ENCODE measurements at regions not wholly inside any gene's neighbourhood (a gene's known extent, or its start where the extent isn't known, plus 50 kb on each side); places are given as distances from the start of the nearest gene placed in this dataset.

- no peaks in the 10 kb centered on the region for H3K9me3 ChIP-seq (ENCODE audit: control insufficient read depth in 1 of 2, low read length in 2 of 2)
- no peak overlapping the region for H3K4me3 ChIP-seq (ENCODE audit: low read depth in 1 of 2, low read length in 2 of 2)
- H3K27me3 ChIP-seq (ENCODE audit: low read depth, low read length) = no peaks in the 10 kb centered on the region
- no peak overlapping the region for H3K27ac ChIP-seq (ENCODE audit: low read length)
- H3K36me3 ChIP-seq (ENCODE audit: control insufficient read depth in 1 of 2, insufficient read depth in 2 of 2, low read length in 2 of 2) = no peaks in the 10 kb centered on the region
- H3K4me1 ChIP-seq (ENCODE audit: control insufficient read depth in 1 of 2, insufficient read depth in 2 of 2, low read length in 2 of 2) = peaks cover 0 to 3% of the 10 kb centered on the region in 2 donors
Observed at GRCh38 chr16:62963846-62964245, 927.6 kb upstream of the CDH8 start.

DNA sequence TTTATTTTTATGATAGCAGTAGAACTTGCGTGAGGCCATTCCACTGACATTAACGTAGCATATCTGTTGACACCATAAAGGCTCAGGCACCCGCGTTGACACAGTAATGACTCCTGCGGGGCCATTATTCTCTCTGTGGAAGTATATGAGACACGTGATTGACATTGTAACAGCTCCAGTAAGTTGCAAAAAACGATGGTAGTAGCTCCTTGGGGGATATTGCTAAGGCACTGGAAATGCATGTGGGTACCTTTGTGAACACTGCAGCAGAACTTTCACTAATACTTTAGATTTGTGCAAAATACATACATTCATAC is 918.8 kb upstream of the CDH8 start:
- Histone ChIP-seq H3K9me3 (ENCODE audit: control insufficient read depth in 1 of 2, low read length in 2 of 2) (no peaks in the 10 kb centered on the region), H3K36me3 (ENCODE audit: control insufficient read depth in 1 of 2, insufficient read depth in 2 of 2, low read length in 2 of 2) (no peaks in the 10 kb centered on the region), H3K4me3 (ENCODE audit: low read depth in 1 of 2, low read length in 2 of 2) (no peak overlapping the region), H3K27ac (ENCODE audit: low read length) (no peak overlapping the region), H3K27me3 (ENCODE audit: low read depth, low read length) (no peaks in the 10 kb centered on the region), H3K4me1 (ENCODE audit: control insufficient read depth in 1 of 2, insufficient read depth in 2 of 2, low read length in 2 of 2) (no peaks in the 10 kb centered on the region)

DNA sequence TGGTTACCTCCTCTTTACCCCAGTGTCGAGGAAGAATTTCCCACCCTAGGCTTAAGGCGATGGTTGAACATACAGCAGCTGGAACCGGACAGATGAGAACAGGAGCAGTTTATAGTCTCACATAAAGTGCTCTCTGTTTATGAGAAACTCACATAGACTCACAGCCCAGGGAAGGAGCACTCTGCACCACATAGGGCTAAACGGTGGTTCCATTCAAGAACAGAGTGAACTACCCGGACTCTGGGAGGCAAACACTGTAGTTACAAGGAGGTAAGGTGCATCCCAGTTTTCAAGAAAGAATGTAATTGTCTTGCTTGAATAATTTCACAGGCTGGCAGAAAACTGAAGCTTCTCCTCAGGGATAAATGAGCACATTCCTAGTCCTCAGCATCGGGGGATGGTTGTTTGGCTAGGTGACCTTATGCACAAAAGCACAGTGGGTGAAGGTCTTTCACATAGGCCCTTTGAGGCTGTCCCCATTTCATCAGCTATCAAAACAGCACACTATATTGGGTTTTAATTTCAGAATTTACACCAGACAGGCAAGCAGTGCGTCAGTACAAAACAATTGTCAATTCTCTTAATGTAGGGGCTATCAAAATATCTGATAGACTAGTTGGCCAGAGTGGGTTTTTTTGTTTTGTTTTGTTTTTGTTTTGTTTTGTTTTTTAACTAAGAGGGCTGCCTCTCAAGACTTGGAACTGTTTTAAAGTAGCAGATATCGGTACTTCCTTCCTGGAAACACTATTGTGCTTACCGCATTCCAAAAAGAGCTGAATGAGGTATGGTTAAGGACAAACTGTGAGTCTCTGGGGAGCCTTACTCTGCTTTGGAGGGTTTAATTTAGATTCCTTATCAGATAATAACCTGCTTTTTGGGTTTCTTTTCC is 918.1 kb upstream of the CDH8 start:
- Histone ChIP-seq H3K4me3 (ENCODE audit: low read depth in 1 of 2, low read length in 2 of 2) (no peak overlapping the region), H3K27me3 (ENCODE audit: low read depth, low read length) (no peaks in the 10 kb centered on the region), H3K36me3 (ENCODE audit: control insufficient read depth in 1 of 2, insufficient read depth in 2 of 2, low read length in 2 of 2) (no peaks in the 10 kb centered on the region), H3K9me3 (ENCODE audit: control insufficient read depth in 1 of 2, low read length in 2 of 2) (no peaks in the 10 kb centered on the region), H3K27ac (ENCODE audit: low read length) (no peak overlapping the region), H3K4me1 (ENCODE audit: control insufficient read depth in 1 of 2, insufficient read depth in 2 of 2, low read length in 2 of 2) (no peaks in the 10 kb centered on the region)

- no peaks in the 10 kb centered on the region for H3K4me1 ChIP-seq (ENCODE audit: control insufficient read depth in 1 of 2, insufficient read depth in 2 of 2, low read length in 2 of 2)
- H3K27ac ChIP-seq (ENCODE audit: low read length) = no peak overlapping the region
- H3K4me3 ChIP-seq (ENCODE audit: low read depth in 1 of 2, low read length in 2 of 2) = no peak overlapping the region
- no peaks in the 10 kb centered on the region for H3K27me3 ChIP-seq (ENCODE audit: low read depth, low read length)
- H3K9me3 ChIP-seq (ENCODE audit: control insufficient read depth in 1 of 2, low read length in 2 of 2) = no peaks in the 10 kb centered on the region
- no peaks in the 10 kb centered on the region for H3K36me3 ChIP-seq (ENCODE audit: control insufficient read depth in 1 of 2, insufficient read depth in 2 of 2, low read length in 2 of 2)
Observed at GRCh38 chr16:62950351-62950750, 914.1 kb upstream of the CDH8 start.

DNA sequence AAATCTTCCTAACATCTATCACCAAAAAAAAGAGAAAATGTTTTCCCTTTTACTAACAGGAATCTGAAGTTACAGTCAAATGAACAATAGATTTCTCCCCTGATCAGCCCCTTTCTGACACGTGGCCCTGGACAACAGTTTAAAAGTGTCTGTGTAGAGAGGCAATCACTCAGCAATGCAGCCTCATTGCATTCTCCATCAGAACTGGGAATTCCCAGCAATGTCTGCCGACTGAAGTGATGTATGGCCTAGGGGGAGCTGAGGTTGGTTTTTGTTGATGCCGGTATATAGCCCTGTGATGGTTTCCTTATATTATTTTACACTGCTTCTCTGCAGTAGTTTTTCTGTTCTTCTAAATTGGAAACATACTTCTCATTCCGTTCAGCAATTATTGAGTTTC is 904.3 kb upstream of the CDH8 start:
- Histone ChIP-seq H3K27me3 (ENCODE audit: low read depth, low read length) (no peaks in the 10 kb centered on the region), H3K36me3 (ENCODE audit: control insufficient read depth in 1 of 2, insufficient read depth in 2 of 2, low read length in 2 of 2) (no peaks in the 10 kb centered on the region), H3K27ac (ENCODE audit: low read length) (no peak overlapping the region), H3K4me1 (ENCODE audit: control insufficient read depth in 1 of 2, insufficient read depth in 2 of 2, low read length in 2 of 2) (no peaks in the 10 kb centered on the region), H3K9me3 (ENCODE audit: control insufficient read depth in 1 of 2, low read length in 2 of 2) (no peaks in the 10 kb centered on the region), H3K4me3 (ENCODE audit: low read depth in 1 of 2, low read length in 2 of 2) (no peak overlapping the region)

GRCh38 chr16:62939687-62940086 is 903.4 kb upstream of the CDH8 start:
- Histone ChIP-seq H3K9me3 (ENCODE audit: control insufficient read depth in 1 of 2, low read length in 2 of 2) (no peaks in the 10 kb centered on the region), H3K4me1 (ENCODE audit: control insufficient read depth in 1 of 2, insufficient read depth in 2 of 2, low read length in 2 of 2) (no peaks in the 10 kb centered on the region), H3K27ac (ENCODE audit: low read length) (no peak overlapping the region), H3K27me3 (ENCODE audit: low read depth, low read length) (no peaks in the 10 kb centered on the region), H3K4me3 (ENCODE audit: low read depth in 1 of 2, low read length in 2 of 2) (no peak overlapping the region), H3K36me3 (ENCODE audit: control insufficient read depth in 1 of 2, insufficient read depth in 2 of 2, low read length in 2 of 2) (no peaks in the 10 kb centered on the region)

DNA sequence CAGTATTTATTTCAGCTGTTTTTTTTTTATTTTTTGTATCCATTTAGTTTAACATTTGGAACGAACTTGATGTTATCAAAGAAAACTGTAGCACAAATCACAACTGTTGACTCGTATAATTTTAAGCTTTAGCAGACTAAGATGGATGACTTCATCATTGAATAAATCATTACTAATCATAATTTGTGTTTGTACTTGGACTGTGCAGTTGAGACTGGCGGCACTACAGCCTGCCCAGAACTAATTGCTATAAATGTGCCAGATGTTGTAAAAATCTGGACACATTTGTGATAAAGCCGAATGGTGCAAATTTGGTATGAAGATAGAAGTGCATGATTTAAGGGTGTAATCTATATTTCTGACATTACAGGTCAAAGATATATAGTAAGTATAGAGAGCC is 897.7 kb upstream of the CDH8 start:
- Histone ChIP-seq H3K27me3 (ENCODE audit: low read depth, low read length) (no peaks in the 10 kb centered on the region), H3K4me1 (ENCODE audit: control insufficient read depth in 1 of 2, insufficient read depth in 2 of 2, low read length in 2 of 2) (no peaks in the 10 kb centered on the region), H3K9me3 (ENCODE audit: control insufficient read depth in 1 of 2, low read length in 2 of 2) (no peaks in the 10 kb centered on the region), H3K27ac (ENCODE audit: low read length) (no peak overlapping the region), H3K4me3 (ENCODE audit: low read depth in 1 of 2, low read length in 2 of 2) (no peak overlapping the region), H3K36me3 (ENCODE audit: control insufficient read depth in 1 of 2, insufficient read depth in 2 of 2, low read length in 2 of 2) (no peaks in the 10 kb centered on the region)

DNA sequence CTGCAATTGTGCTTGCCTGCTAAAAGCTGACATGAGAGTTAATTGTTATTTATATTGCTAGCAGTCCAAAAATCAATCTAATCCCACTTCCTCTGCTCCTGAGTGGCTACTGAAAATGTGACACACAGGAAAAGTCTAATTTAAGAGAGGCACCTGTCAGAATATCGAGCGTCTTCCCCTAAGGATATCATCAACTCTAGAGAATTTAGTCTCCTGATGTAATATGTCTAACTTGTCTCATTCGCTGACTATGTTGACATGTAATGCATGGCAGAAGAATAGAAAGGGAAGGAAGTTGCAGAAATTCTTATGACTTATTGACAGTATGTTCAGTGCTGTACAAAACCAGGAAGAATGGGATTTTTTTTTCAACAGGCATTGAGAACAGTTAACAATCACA is 893.4 kb upstream of the CDH8 start:
- Histone ChIP-seq H3K9me3 (ENCODE audit: control insufficient read depth in 1 of 2, low read length in 2 of 2) (no peaks in the 10 kb centered on the region), H3K4me3 (ENCODE audit: low read depth in 1 of 2, low read length in 2 of 2) (no peak overlapping the region), H3K27me3 (ENCODE audit: low read depth, low read length) (no peaks in the 10 kb centered on the region), H3K4me1 (ENCODE audit: control insufficient read depth in 1 of 2, insufficient read depth in 2 of 2, low read length in 2 of 2) (no peaks in the 10 kb centered on the region), H3K27ac (ENCODE audit: low read length) (no peak overlapping the region), H3K36me3 (ENCODE audit: control insufficient read depth in 1 of 2, insufficient read depth in 2 of 2, low read length in 2 of 2) (no peaks in the 10 kb centered on the region)

- Histone ChIP-seq H3K27ac (ENCODE audit: low read length) (no peak overlapping the region), H3K27me3 (ENCODE audit: low read depth, low read length) (no peaks in the 10 kb centered on the region), H3K4me1 (ENCODE audit: control insufficient read depth in 1 of 2, insufficient read depth in 2 of 2, low read length in 2 of 2) (no peaks in the 10 kb centered on the region), H3K4me3 (ENCODE audit: low read depth in 1 of 2, low read length in 2 of 2) (no peak overlapping the region), H3K9me3 (ENCODE audit: control insufficient read depth in 1 of 2, low read length in 2 of 2) (no peaks in the 10 kb centered on the region), H3K36me3 (ENCODE audit: control insufficient read depth in 1 of 2, insufficient read depth in 2 of 2, low read length in 2 of 2) (no peaks in the 10 kb centered on the region)
Observed at GRCh38 chr16:62927122-62927521, 890.9 kb upstream of the CDH8 start.

DNA sequence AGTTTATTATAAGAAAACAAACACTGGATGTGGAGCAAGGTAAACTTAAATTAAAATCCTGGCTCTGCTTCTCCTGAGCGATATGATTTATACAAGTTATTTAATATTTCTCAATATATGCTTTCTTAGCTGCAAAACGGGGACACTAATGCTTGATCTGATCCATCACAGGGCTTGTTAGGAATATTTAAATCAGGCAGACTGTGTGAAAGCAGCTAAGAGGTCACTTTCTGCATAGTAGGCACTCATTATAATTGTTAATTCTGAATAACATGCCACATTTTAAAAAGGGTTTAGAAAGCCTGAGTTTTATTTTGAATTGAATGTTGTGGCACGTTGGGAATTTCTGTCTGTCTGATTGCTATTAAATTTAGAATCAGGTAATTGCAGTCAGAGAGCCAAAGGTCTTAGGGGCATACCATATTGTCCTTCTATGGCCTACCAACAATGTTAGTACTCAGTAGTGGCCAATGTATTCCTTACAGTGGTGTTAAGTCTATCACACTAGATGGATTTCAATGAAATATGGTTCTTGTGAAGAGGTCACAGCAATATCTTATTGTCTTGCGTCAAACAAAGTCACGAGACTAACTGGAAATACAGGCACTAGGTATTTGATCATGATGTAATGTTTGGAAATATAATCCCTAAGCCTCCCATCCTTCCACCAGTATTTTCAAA is 890.0 kb upstream of the CDH8 start:
- no peaks in the 10 kb centered on the region for H3K4me1 ChIP-seq (ENCODE audit: control insufficient read depth in 1 of 2, insufficient read depth in 2 of 2, low read length in 2 of 2)
- H3K9me3 ChIP-seq (ENCODE audit: control insufficient read depth in 1 of 2, low read length in 2 of 2) = no peaks in the 10 kb centered on the region
- H3K4me3 ChIP-seq (ENCODE audit: low read depth in 1 of 2, low read length in 2 of 2) = no peak overlapping the region
- H3K27ac ChIP-seq (ENCODE audit: low read length) = no peak overlapping the region
- H3K27me3 ChIP-seq (ENCODE audit: low read depth, low read length) = no peaks in the 10 kb centered on the region
- no peaks in the 10 kb centered on the region for H3K36me3 ChIP-seq (ENCODE audit: control insufficient read depth in 1 of 2, insufficient read depth in 2 of 2, low read length in 2 of 2)

- Histone ChIP-seq H3K27ac (ENCODE audit: low read length) (no peak overlapping the region), H3K4me1 (ENCODE audit: control insufficient read depth in 1 of 2, insufficient read depth in 2 of 2, low read length in 2 of 2) (no peaks in the 10 kb centered on the region), H3K4me3 (ENCODE audit: low read depth in 1 of 2, low read length in 2 of 2) (no peak overlapping the region), H3K36me3 (ENCODE audit: control insufficient read depth in 1 of 2, insufficient read depth in 2 of 2, low read length in 2 of 2) (no peaks in the 10 kb centered on the region), H3K9me3 (ENCODE audit: control insufficient read depth in 1 of 2, low read length in 2 of 2) (no peaks in the 10 kb centered on the region), H3K27me3 (ENCODE audit: low read depth, low read length) (no peaks in the 10 kb centered on the region)
Observed at GRCh38 chr16:62921904-62922303, 885.7 kb upstream of the CDH8 start.

GRCh38 chr16:62913924-62914323 is 877.7 kb upstream of the CDH8 start:
- no peaks in the 10 kb centered on the region for H3K9me3 ChIP-seq (ENCODE audit: control insufficient read depth in 1 of 2, low read length in 2 of 2)
- H3K27me3 ChIP-seq (ENCODE audit: low read depth, low read length) = no peaks in the 10 kb centered on the region
- no peaks in the 10 kb centered on the region for H3K4me1 ChIP-seq (ENCODE audit: control insufficient read depth in 1 of 2, insufficient read depth in 2 of 2, low read length in 2 of 2)
- no peak overlapping the region for H3K4me3 ChIP-seq (ENCODE audit: low read depth in 1 of 2, low read length in 2 of 2)
- no peaks in the 10 kb centered on the region for H3K36me3 ChIP-seq (ENCODE audit: control insufficient read depth in 1 of 2, insufficient read depth in 2 of 2, low read length in 2 of 2)
- H3K27ac ChIP-seq (ENCODE audit: low read length) = no peak overlapping the region

Data from muscle layer of duodenum (tissue), 2 donors.